Tibial nerve (tissue), 4 donors: ENCODE measurements at regions not wholly inside any gene's neighbourhood (a gene's known extent, or its start where the extent isn't known, plus 50 kb on each side); places are given as distances from the start of the nearest gene placed in this dataset.
"Not testable (repeated sequence)": the region's sequence is repeated elsewhere in the genome, so short reads cannot be mapped to it uniquely, and the experiment has no call there.

Experiments
- DNase-seq, 2 donors: peaks; one replicate each; pipeline ENCODE4 v3.0.0-alpha.2; 2019; ENCODE audit warnings: low spot score in 2 of 2
- H3K27ac ChIP-seq, 4 donors: fragments of 200-600 bp; sonication (generic) in 3 of 4; one replicate each; pipeline ENCODE4 v1.5.1; 2017 to 2019; ENCODE audit warnings: mild to moderate bottlenecking in 1 of 4
- H3K27me3 ChIP-seq, 2 donors: fragments of 200-600 bp; sonication (generic) in 1 of 2; one replicate each; pipeline versions ENCODE4 v1.5.1 to v1.6.0; 2017 to 2019
- H3K36me3 ChIP-seq, 3 donors: fragments of 200-600 bp; sonication (generic); one replicate each; pipeline ENCODE4 v1.5.1; 2018 to 2019
- H3K4me1 ChIP-seq, 4 donors: fragments of 200-600 bp; sonication (generic) in 3 of 4; one replicate each; pipeline ENCODE4 v1.5.1; 2017 to 2019
- H3K4me3 ChIP-seq, 4 donors: fragments of 200-600 bp; sonication (generic) in 3 of 4; one replicate each; pipeline ENCODE4 v1.5.1; 2017 to 2019; ENCODE audit warnings: mild to moderate bottlenecking in 1 of 4, moderate library complexity in 1 of 4
- H3K9me3 ChIP-seq, 4 donors: fragments of 200-600 bp; sonication (generic) in 3 of 4; one replicate each; pipeline ENCODE4 v1.5.1; 2017 to 2019
- CTCF ChIP-seq, 5 experiments: fragments of 200-600 bp in 3 of 5; fragments of 450-650 bp in 2 of 5; sonication (generic) in 3 of 5; IDR thresholded peaks; one replicate each; pipeline ENCODE4 v1.5.1; 2016 to 2019; ENCODE audit warnings: antibody characterized with exemption in 5 of 5, mild to moderate bottlenecking in 3 of 5, moderate library complexity in 2 of 5
- EP300 ChIP-seq, 2 donors: sonication (generic); formaldehyde crosslinking; IDR thresholded peaks; one replicate each; pipeline ENCODE4 v1.6.1; 2017; ENCODE audit warnings: antibody characterized with exemption in 2 of 2, mild to moderate bottlenecking in 1 of 2
- POLR2A ChIP-seq, 2 donors: fragments of 450-650 bp; IDR thresholded peaks; one replicate each; pipeline ENCODE4 v1.6.1; 2017; ENCODE audit warnings: antibody characterized with exemption in 2 of 2, mild to moderate bottlenecking in 2 of 2, moderate library complexity in 2 of 2
- WGBS, 2 donors: methylation state at CpG; one replicate each; pipeline ENCODE4 v1.1.5; 2018; 5-methylcytosine and 5-hydroxymethylcytosine counted together

GRCh38 chr3:104198131-104198530 lies 1168.6 kb upstream of the ALCAM start:
- H3K9me3 ChIP-seq, result no peaks in the 10 kb centered on the region
- no peak overlapping the region for H3K27ac ChIP-seq
- H3K27me3 ChIP-seq, result no peaks in the 10 kb centered on the region
- DNase-seq, result no peak
- H3K4me3 ChIP-seq, result no peak overlapping the region
- TF ChIP-seq CTCF (IDR thresholded peaks at IDR 0.05) (no peak), POLR2A (IDR thresholded peaks at IDR 0.05) (no peak), EP300 (IDR thresholded peaks at IDR 0.05) (no peak)
- H3K36me3 ChIP-seq, result no peaks in the 10 kb centered on the region
- WGBS, 2 donors, result 68 to 77% methylated on average over 2 of the region's 2 CpGs
- H3K4me1 ChIP-seq, result no peaks in the 10 kb centered on the region

GRCh38 chr3:104206925-104207324 lies 1159.8 kb upstream of the ALCAM start:
- WGBS, 2 donors, result 77 to 89% methylated on average over 2 of the region's 2 CpGs
- no peak for TF ChIP-seq EP300 (IDR thresholded peaks at IDR 0.05)
- no peak for TF ChIP-seq CTCF (IDR thresholded peaks at IDR 0.05)
- TF ChIP-seq POLR2A (IDR thresholded peaks at IDR 0.05), result no peak
- Histone ChIP-seq H3K27ac (no peak overlapping the region), H3K9me3 (no peaks in the 10 kb centered on the region), H3K4me3 (no peak overlapping the region), H3K27me3 (no peaks in the 10 kb centered on the region), H3K4me1 (no peaks in the 10 kb centered on the region), H3K36me3 (no peaks in the 10 kb centered on the region)
- no peak for DNase-seq

GRCh38 chr3:104214277-104214676 lies 1152.4 kb upstream of the ALCAM start:
- Histone ChIP-seq H3K36me3 (no peaks in the 10 kb centered on the region), H3K9me3 (no peaks in the 10 kb centered on the region), H3K4me1 (no peaks in the 10 kb centered on the region), H3K27me3 (no peaks in the 10 kb centered on the region), H3K27ac (no peak overlapping the region), H3K4me3 (no peak overlapping the region)
- no peak for TF ChIP-seq CTCF (IDR thresholded peaks at IDR 0.05)
- no peak for TF ChIP-seq POLR2A (IDR thresholded peaks at IDR 0.05)
- no peak for TF ChIP-seq EP300 (IDR thresholded peaks at IDR 0.05)
- no peak for DNase-seq
- WGBS, 2 donors, result 18 to 44% methylated on average over 1 of the region's 1 CpG

- Histone ChIP-seq H3K9me3 (no peaks in the 10 kb centered on the region), H3K27me3 (no peaks in the 10 kb centered on the region), H3K36me3 (no peaks in the 10 kb centered on the region), H3K4me3 (no peak overlapping the region), H3K27ac (no peak overlapping the region), H3K4me1 (no peaks in the 10 kb centered on the region)
- TF ChIP-seq CTCF (IDR thresholded peaks at IDR 0.05), result no peak
- TF ChIP-seq POLR2A (IDR thresholded peaks at IDR 0.05), result no peak
- TF ChIP-seq EP300 (IDR thresholded peaks at IDR 0.05), result no peak
- no peak for DNase-seq
- WGBS, 2 donors, result 50 to 60% methylated on average over 2 of the region's 2 CpGs
Measured at GRCh38 chr3:104214937-104215336, 1151.8 kb upstream of the ALCAM start.

- not testable (repeated sequence) for H3K4me3 ChIP-seq, H3K4me1 ChIP-seq, H3K9me3 ChIP-seq, H3K36me3 ChIP-seq, DNase-seq, H3K27ac ChIP-seq, H3K27me3 ChIP-seq
- 82 to 92% methylated on average over 2 of the region's 2 CpGs for WGBS, 2 donors
Measured at GRCh38 chr3:104219046-104219445, 1147.7 kb upstream of the ALCAM start.
